ENCODE measurements at regions not wholly inside any gene's neighbourhood (a gene's known extent, or its start where the extent isn't known, plus 50 kb on each side); places are given as distances from the start of the nearest gene placed in this dataset.

DNA sequence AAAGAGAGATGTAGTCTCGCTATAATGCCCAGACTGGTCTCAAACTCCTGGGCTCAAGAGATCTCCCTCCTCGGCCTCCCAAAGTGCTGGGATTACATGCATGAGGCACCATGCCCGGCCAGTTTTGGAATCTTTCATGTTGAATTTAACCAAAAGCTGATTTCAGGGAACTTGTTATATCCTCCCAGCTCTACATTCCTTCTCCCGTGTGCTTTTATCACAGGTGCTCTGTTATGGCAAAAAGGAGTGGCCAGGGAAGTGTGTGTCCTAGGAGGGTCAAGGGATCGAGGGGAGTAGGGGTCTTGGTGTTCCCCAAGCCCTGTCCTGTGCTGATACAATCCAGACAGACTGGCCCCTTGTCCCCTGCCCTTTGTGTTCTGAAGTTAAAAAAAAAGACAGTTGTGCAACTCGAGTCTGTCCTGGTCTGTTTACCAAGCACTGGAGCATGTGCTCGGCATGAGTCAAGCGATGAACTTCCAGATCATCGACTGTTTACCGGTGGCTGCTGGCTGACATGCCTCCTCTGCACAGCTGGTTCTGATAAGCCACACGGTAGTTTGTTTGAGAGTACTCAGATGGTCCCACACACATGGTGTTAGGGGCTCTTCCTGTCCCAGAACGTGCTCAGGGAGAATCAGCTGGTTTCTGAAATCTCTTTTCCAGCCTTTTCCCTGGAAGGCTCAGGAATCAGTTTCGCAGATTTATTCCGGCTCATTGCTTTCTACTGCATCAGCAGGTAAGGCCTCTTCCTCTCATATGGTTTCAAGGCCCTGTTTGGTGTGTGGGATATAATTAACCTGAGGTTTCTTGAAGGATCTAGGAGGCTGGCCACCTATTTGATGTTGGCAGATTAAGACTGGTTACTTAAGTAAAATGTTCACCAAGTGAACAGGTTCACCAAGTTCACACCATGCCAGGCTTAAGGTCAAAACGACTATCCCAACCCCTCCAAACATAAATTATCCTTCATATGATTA lies 52.6 kb upstream of the NAA20 start (continued):
- peak; percentile 100 for TF ChIP-seq ZNF274 (CRISPR knock-in tag; IDR thresholded peaks at IDR 0.05)
- peak; percentile 99 for TF ChIP-seq RARA (CRISPR knock-in tag; IDR thresholded peaks at IDR 0.05)
- TF ChIP-seq ASH2L (IDR thresholded peaks at IDR 0.05; ENCODE audit: insufficient read length, low read depth, low read length) = peak; percentile 75
- TF ChIP-seq, protein P1, sequence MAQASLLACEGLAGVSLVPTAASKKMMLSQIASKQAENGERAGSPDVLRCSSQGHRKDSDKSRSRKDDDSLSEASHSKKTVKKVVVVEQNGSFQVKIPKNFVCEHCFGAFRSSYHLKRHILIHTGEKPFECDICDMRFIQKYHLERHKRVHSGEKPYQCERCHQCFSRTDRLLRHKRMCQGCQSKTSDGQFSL (CRISPR knock-in tag; IDR thresholded peaks at IDR 0.05) = peak; percentile 85; the same call in 1 of the 2 replicates
- peak; percentile 100 for TF ChIP-seq ZNF552 (CRISPR knock-in tag; IDR thresholded peaks at IDR 0.05; ENCODE audit: borderline replicate concordance)
- TF ChIP-seq, protein P2, sequence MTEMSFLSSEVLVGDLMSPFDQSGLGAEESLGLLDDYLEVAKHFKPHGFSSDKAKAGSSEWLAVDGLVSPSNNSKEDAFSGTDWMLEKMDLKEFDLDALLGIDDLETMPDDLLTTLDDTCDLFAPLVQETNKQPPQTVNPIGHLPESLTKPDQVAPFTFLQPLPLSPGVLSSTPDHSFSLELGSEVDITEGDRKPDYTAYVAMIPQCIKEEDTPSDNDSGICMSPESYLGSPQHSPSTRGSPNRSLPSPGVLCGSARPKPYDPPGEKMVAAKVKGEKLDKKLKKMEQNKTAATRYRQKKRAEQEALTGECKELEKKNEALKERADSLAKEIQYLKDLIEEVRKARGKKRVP (CRISPR knock-in tag; IDR thresholded peaks at IDR 0.05) = peak in 1 of 2 experiments; percentile 97; a peak in 2 of 4 replicates
- TF ChIP-seq, protein P3, sequence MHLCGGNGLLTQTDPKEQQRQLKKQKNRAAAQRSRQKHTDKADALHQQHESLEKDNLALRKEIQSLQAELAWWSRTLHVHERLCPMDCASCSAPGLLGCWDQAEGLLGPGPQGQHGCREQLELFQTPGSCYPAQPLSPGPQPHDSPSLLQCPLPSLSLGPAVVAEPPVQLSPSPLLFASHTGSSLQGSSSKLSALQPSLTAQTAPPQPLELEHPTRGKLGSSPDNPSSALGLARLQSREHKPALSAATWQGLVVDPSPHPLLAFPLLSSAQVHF (CRISPR knock-in tag; IDR thresholded peaks at IDR 0.05) = peak; percentile 100
- TF ChIP-seq ZNF747 (CRISPR knock-in tag; IDR thresholded peaks at IDR 0.05; ENCODE audit: borderline replicate concordance) = peak; percentile 100
- peak; percentile 98 for TF ChIP-seq HNF4G (IDR thresholded peaks at IDR 0.05; ENCODE audit: borderline replicate concordance, low read depth, low read length)
- TF ChIP-seq HNF4G (CRISPR knock-in tag; IDR thresholded peaks at IDR 0.05; ENCODE audit: borderline replicate concordance, low read depth) = peak; percentile 99
- TF ChIP-seq STAT5B (CRISPR knock-in tag; IDR thresholded peaks at IDR 0.05) = peak; percentile 98
- peak; percentile 99; the same call in 1 of the 2 replicates for TF ChIP-seq TEAD2 (CRISPR knock-in tag; IDR thresholded peaks at IDR 0.05)
- no peak for TF ChIP-seq HDAC6 (IDR thresholded peaks at IDR 0.05; ENCODE audit: low read depth, low read length)
- TF ChIP-seq RCOR2 (CRISPR knock-in tag; IDR thresholded peaks at IDR 0.05) = peak; percentile 100
- TF ChIP-seq, protein P4, sequence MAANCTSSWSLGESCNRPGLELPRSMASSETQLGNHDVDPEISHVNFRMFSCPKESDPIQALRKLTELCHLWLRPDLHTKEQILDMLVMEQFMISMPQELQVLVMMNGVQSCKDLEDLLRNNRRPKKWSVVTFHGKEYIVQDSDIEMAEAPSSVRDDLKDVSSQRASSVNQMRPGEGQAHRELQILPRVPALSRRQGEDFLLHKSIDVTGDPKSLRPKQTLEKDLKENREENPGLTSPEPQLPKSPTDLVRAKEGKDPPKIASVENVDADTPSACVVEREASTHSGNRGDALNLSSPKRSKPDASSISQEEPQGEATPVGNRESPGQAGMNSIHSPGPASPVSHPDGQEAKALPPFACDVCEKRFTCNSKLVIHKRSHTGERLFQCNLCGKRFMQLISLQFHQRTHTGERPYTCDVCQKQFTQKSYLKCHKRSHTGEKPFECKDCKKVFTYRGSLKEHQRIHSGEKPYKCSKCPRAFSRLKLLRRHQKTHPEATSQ (CRISPR knock-in tag; IDR thresholded peaks at IDR 0.05; ENCODE audit: borderline replicate concordance) = peak; percentile 99
- no peak; the same call in 1 of the 2 replicates for TF ChIP-seq ADNP (CRISPR knock-in tag; IDR thresholded peaks at IDR 0.05)
- TF ChIP-seq SOX6 (IDR thresholded peaks at IDR 0.05) = no peak
- TF ChIP-seq SOX6 (CRISPR knock-in tag; IDR thresholded peaks at IDR 0.05) = peak; percentile 100
- TF ChIP-seq, protein P5, sequence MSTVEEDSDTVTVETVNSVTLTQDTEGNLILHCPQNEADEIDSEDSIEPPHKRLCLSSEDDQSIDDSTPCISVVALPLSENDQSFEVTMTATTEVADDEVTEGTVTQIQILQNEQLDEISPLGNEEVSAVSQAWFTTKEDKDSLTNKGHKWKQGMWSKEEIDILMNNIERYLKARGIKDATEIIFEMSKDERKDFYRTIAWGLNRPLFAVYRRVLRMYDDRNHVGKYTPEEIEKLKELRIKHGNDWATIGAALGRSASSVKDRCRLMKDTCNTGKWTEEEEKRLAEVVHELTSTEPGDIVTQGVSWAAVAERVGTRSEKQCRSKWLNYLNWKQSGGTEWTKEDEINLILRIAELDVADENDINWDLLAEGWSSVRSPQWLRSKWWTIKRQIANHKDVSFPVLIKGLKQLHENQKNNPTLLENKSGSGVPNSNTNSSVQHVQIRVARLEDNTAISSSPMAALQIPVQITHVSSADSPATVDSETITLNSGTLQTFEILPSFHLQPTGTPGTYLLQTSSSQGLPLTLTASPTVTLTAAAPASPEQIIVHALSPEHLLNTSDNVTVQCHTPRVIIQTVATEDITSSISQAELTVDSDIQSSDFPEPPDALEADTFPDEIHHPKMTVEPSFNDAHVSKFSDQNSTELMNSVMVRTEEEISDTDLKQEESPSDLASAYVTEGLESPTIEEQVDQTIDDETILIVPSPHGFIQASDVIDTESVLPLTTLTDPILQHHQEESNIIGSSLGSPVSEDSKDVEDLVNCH (CRISPR knock-in tag; IDR thresholded peaks at IDR 0.05) = peak; percentile 98
- TF ChIP-seq TBX2 (CRISPR knock-in tag; IDR thresholded peaks at IDR 0.05; ENCODE audit: borderline replicate concordance) = peak; percentile 100
- peak; percentile 98 for TF ChIP-seq FLYWCH1 (CRISPR knock-in tag; IDR thresholded peaks at IDR 0.05)
- TF ChIP-seq RFX5 (IDR thresholded peaks at IDR 0.05; ENCODE audit: low read depth, low read length) = peak; percentile 53; the same call in 1 of the 2 replicates
- no peak for TF ChIP-seq PLRG1 (conservative IDR thresholded peaks at IDR 0.05)
- TF ChIP-seq ARHGAP35 (CRISPR knock-in tag; IDR thresholded peaks at IDR 0.05; ENCODE audit: borderline replicate concordance) = peak; percentile 100

Measured in HepG2 (cell line).